ENCODE measurements at regions not wholly inside any gene's neighbourhood (a gene's known extent, or its start where the extent isn't known, plus 50 kb on each side); places are given as distances from the start of the nearest gene placed in this dataset.

DNA sequence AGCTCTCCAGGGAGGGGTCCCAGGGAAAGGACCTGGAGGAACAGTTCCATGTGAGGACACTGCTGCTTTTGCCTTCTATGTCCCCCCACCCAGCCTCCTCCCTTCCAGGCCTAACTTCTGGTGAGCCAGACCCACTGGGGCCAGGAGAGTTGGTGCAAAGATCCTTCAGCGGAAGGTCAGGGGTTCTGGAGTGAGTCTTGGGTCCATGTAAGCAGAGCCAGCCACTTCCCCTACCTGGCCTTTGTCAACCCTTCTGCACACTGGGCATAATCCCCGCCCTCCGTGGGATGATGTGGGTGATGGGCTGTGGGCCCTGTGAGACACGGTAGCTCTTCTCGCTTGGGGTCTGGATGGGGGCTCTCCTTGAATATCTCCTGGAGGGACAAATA lies 76.9 kb downstream of the RHOB start:
- Histone ChIP-seq H3K36me3 (no peaks in the 10 kb centered on the region), H3K27ac (no peak overlapping the region), H3K9me3 (no peaks in the 10 kb centered on the region), H3K4me1 (peaks cover 18% of the 10 kb centered on the region), H3K4me3 (no peak overlapping the region), H3K27me3 (ENCODE audit: low read depth) (no peaks in the 10 kb centered on the region)
- intact Hi-C loops (cut with DNase I): no loop called here
- ATAC-seq (no peak), DNase-seq (no peak)
- TF ChIP-seq, protein P1, sequence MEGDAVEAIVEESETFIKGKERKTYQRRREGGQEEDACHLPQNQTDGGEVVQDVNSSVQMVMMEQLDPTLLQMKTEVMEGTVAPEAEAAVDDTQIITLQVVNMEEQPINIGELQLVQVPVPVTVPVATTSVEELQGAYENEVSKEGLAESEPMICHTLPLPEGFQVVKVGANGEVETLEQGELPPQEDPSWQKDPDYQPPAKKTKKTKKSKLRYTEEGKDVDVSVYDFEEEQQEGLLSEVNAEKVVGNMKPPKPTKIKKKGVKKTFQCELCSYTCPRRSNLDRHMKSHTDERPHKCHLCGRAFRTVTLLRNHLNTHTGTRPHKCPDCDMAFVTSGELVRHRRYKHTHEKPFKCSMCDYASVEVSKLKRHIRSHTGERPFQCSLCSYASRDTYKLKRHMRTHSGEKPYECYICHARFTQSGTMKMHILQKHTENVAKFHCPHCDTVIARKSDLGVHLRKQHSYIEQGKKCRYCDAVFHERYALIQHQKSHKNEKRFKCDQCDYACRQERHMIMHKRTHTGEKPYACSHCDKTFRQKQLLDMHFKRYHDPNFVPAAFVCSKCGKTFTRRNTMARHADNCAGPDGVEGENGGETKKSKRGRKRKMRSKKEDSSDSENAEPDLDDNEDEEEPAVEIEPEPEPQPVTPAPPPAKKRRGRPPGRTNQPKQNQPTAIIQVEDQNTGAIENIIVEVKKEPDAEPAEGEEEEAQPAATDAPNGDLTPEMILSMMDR (IDR thresholded peaks at IDR 0.05): no peak

- ATAC-seq (peak; percentile 18 to 35), DNase-seq (no peak)
- TF ChIP-seq, protein P1 (IDR thresholded peaks at IDR 0.05): no peak
- intact Hi-C loops (cut with DNase I): no loop called here
- Histone ChIP-seq H3K4me1 (peaks cover 18% of the 10 kb centered on the region), H3K4me3 (no peak overlapping the region), H3K27ac (peak overlapping the region; percentile 67), H3K27me3 (ENCODE audit: low read depth) (no peaks in the 10 kb centered on the region), H3K36me3 (no peaks in the 10 kb centered on the region), H3K9me3 (no peaks in the 10 kb centered on the region)
Measured at GRCh38 chr2:20524412-20525040, 77.7 kb downstream of the RHOB start.

- H3K4me3 ChIP-seq: no peak overlapping the region
- H3K9me3 ChIP-seq: no peaks in the 10 kb centered on the region
- H3K36me3 ChIP-seq: no peaks in the 10 kb centered on the region
- no peaks in the 10 kb centered on the region for H3K27me3 ChIP-seq (ENCODE audit: low read depth)
- peaks cover 18% of the 10 kb centered on the region for H3K4me1 ChIP-seq
- peak overlapping the region; percentile 67 for H3K27ac ChIP-seq
- ATAC-seq (peak; percentile 87 to 90), DNase-seq (peak; percentile 76)
- intact Hi-C loops (cut with DNase I): no loop called here
- TF ChIP-seq, protein P1 (IDR thresholded peaks at IDR 0.05): no peak
Measured at GRCh38 chr2:20525041-20526035, 78.5 kb downstream of the RHOB start.

GRCh38 chr2:20526160-20526559 lies 79.3 kb downstream of the RHOB start:
- Histone ChIP-seq H3K27me3 (ENCODE audit: low read depth) (no peaks in the 10 kb centered on the region), H3K4me1 (peaks cover 18% of the 10 kb centered on the region), H3K4me3 (no peak overlapping the region), H3K36me3 (no peaks in the 10 kb centered on the region), H3K9me3 (no peaks in the 10 kb centered on the region), H3K27ac (no peak overlapping the region)
- no peak for DNase-seq
- no peak for ATAC-seq
- TF ChIP-seq, protein P1 (IDR thresholded peaks at IDR 0.05): no peak
- intact Hi-C loops (cut with DNase I): no loop called here

- Histone ChIP-seq H3K36me3 (no peaks in the 10 kb centered on the region), H3K4me1 (peaks cover 18% of the 10 kb centered on the region), H3K9me3 (no peaks in the 10 kb centered on the region), H3K27ac (peak overlapping the region; percentile 24), H3K27me3 (ENCODE audit: low read depth) (no peaks in the 10 kb centered on the region), H3K4me3 (no peak overlapping the region)
- DNase-seq: no peak
- ATAC-seq: no peak
- TF ChIP-seq, protein P1 (IDR thresholded peaks at IDR 0.05): no peak
- intact Hi-C loops (cut with DNase I): no loop called here
Measured at GRCh38 chr2:20526708-20527107, 79.8 kb downstream of the RHOB start.

Data from lower lobe of right lung (tissue), 2 donors.